Endothelial cell of umbilical vein (primary cell): ENCODE measurements at regions not wholly inside any gene's neighbourhood (a gene's known extent, or its start where the extent isn't known, plus 50 kb on each side); places are given as distances from the start of the nearest gene placed in this dataset.
"Not testable (repeated sequence)": the region's sequence is repeated elsewhere in the genome, so short reads cannot be mapped to it uniquely, and the experiment has no call there.

ENCODE experiments used
- BruUV-seq: library from RNA; stranded (reverse); fragments of 400-500 nt; replicated peaks from 2 replicates; lab custom pipeline; 2021; lab: Mats Ljungman, UMichigan
- CTCF ChIA-PET: fragments of 300-600, 350-600 bp; sonication (Branson Sonifier 250); formaldehyde crosslinking; loops from one replicate; lab custom pipeline; 2021; ENCODE audit warnings: antibody characterized with exemption, inconsistent platforms; lab: Charles Lee
- POLR2A ChIA-PET: fragments of 300-600, 350-600 bp; sonication (Branson Sonifier 250); formaldehyde crosslinking; loops from one replicate; lab custom pipeline; 2021; ENCODE audit warnings: antibody characterized with exemption, inconsistent platforms; lab: Charles Lee
- DNase-seq: peaks from one replicate; pipeline ENCODE4 v3.0.0-alpha.2; 2011; ENCODE audit warnings: low read depth, low spot score
- FAIRE-seq: peaks from 2 replicates; lab custom pipeline; 2011; peaks lifted over from hg19 to GRCh38; lab: Jason Lieb, UNC
- H2AFZ ChIP-seq: 2 replicates; pipeline ENCODE4 v1.6.0; 2012; ENCODE audit warnings: low read depth, low read length, control low read depth, inconsistent platforms
- H3K27ac ChIP-seq: 2 replicates; pipeline ENCODE4 v1.5.1; 2011; ENCODE audit warnings: low read depth, mild to moderate bottlenecking, control low read depth, low read length, moderate library complexity; ENCODE audit not compliant: insufficient read depth
- H3K27me3 ChIP-seq, 2 experiments: 2 replicates each; pipeline versions ENCODE4 v1.6.0 to v1.6.1; 2011; ENCODE audit warnings: low read length in 2 of 2, mixed read lengths in 1 of 2; ENCODE audit not compliant: control insufficient read depth in 2 of 2, insufficient read depth in 2 of 2
- H3K36me3 ChIP-seq, 2 experiments: 2 replicates in 1 of 2; 3 replicates in 1 of 2; pipeline ENCODE4 v1.5.1; 2011; ENCODE audit warnings: low read length in 2 of 2, mild to moderate bottlenecking in 1 of 2, moderate library complexity in 1 of 2; ENCODE audit not compliant: control insufficient read depth in 2 of 2, insufficient read depth in 2 of 2; ENCODE audit errors: extremely low read depth in 1 of 2
- H3K4me1 ChIP-seq: 3 replicates; pipeline ENCODE4 v1.5.1; 2011; ENCODE audit warnings: mild to moderate bottlenecking, low read length; ENCODE audit not compliant: control insufficient read depth, insufficient read depth; ENCODE audit errors: extremely low read depth
- H3K4me2 ChIP-seq: 2 replicates; pipeline ENCODE4 v1.6.1; 2011; ENCODE audit warnings: low read length, control low read depth, mixed read lengths; ENCODE audit not compliant: insufficient read depth
- H3K4me3 ChIP-seq, 3 experiments: fragments of 200-600 bp in 1 of 3; sonication (generic), shearing (Covaris generic) in 1 of 3; replicated peaks in 1 of 3; 2 replicates each; pipeline ENCODE4 v1.5.1; 2011 to 2016; ENCODE audit warnings: control low read depth in 3 of 3, low read length in 3 of 3, mild to moderate bottlenecking in 2 of 3, inconsistent platforms in 1 of 3, low read depth in 1 of 3, moderate library complexity in 1 of 3; ENCODE audit not compliant: insufficient read depth in 1 of 3
- H3K79me2 ChIP-seq: 2 replicates; pipeline ENCODE4 v1.6.0; 2012; ENCODE audit warnings: low read length, inconsistent platforms; ENCODE audit not compliant: control insufficient read depth, insufficient read depth
- H3K9ac ChIP-seq: replicated peaks from 2 replicates; pipeline ENCODE3; 2011; ENCODE audit warnings: low read length, control low read depth; ENCODE audit not compliant: insufficient read depth; ENCODE audit errors: extremely low read depth
- H3K9me1 ChIP-seq: replicated peaks from 3 replicates; pipeline ENCODE4 v1.6.0; 2011; ENCODE audit warnings: mild to moderate bottlenecking, low read length; ENCODE audit not compliant: control insufficient read depth, insufficient read depth; ENCODE audit errors: extremely low read depth
- H3K9me3 ChIP-seq: replicated peaks from 2 replicates; pipeline ENCODE4 v1.5.1; 2012; ENCODE audit warnings: low read length, inconsistent platforms; ENCODE audit not compliant: control insufficient read depth, insufficient read depth
- H4K20me1 ChIP-seq: replicated peaks from 2 replicates; pipeline ENCODE3; 2011; ENCODE audit warnings: mild to moderate bottlenecking, low read length; ENCODE audit not compliant: control insufficient read depth, insufficient read depth; ENCODE audit errors: extremely low read depth
- CTCF ChIP-seq, 2 donors: IDR thresholded peaks; 1 replicate in 1 of 2; 2 replicates in 1 of 2; pipeline ENCODE4 v1.5.1; 2011; ENCODE audit warnings: low read length in 2 of 2, mild to moderate bottlenecking in 2 of 2, moderate library complexity in 2 of 2, control low read depth in 1 of 2, inconsistent platforms in 1 of 2, low read depth in 1 of 2; ENCODE audit not compliant: insufficient read depth in 1 of 2; ENCODE audit errors: extremely low read depth in 1 of 2
- EZH2 ChIP-seq: IDR thresholded peaks from 2 replicates; pipeline ENCODE4 v1.6.1; 2012; ENCODE audit warnings: borderline replicate concordance, low read depth, mild to moderate bottlenecking, moderate library complexity, low read length, inconsistent platforms; ENCODE audit not compliant: severe bottlenecking
- GATA2 ChIP-seq: IDR thresholded peaks from 2 replicates; pipeline ENCODE4 v1.7.0; 2011; ENCODE audit warnings: low read depth, mild to moderate bottlenecking, moderate library complexity, mixed read lengths, low read length; ENCODE audit not compliant: insufficient read length, insufficient read depth
- JUN ChIP-seq: IDR thresholded peaks from 2 replicates; pipeline ENCODE4 v1.6.1; 2011; ENCODE audit warnings: borderline replicate concordance, low read depth; ENCODE audit not compliant: insufficient read length, insufficient read depth
- MAX ChIP-seq: IDR thresholded peaks from 2 replicates; pipeline ENCODE4 v1.6.1; 2011; ENCODE audit not compliant: insufficient read depth, insufficient read length
- MYC ChIP-seq: IDR thresholded peaks from one replicate; pipeline ENCODE4 v1.6.1; 2011; ENCODE audit warnings: mild to moderate bottlenecking, low read depth, low read length
- POLR2A ChIP-seq: IDR thresholded peaks from 2 replicates; pipeline ENCODE4 v1.6.1; 2012; ENCODE audit warnings: low read depth, mild to moderate bottlenecking, control low read depth, low read length
- POLR2AphosphoS5 ChIP-seq: IDR thresholded peaks from 2 replicates; pipeline ENCODE4 v1.6.1; 2012; ENCODE audit warnings: low read depth, mild to moderate bottlenecking, control low read depth, low read length, moderate library complexity; ENCODE audit not compliant: insufficient read depth
- dilution Hi-C: fragments of 300-500 bp; cut with MboI; formaldehyde crosslinking; loops from one replicate; pipeline ENCODE4 v1.15.0; 2019; ENCODE audit warnings: low sequenced_read_pairs; ENCODE audit not compliant: extremely low pct_ligation_motif_present
- intact Hi-C: fragments of 100-400 bp; cut with micrococcal nuclease; formaldehyde crosslinking; loops from one replicate; pipeline ENCODE4 v1.10.0; 2022

DNA sequence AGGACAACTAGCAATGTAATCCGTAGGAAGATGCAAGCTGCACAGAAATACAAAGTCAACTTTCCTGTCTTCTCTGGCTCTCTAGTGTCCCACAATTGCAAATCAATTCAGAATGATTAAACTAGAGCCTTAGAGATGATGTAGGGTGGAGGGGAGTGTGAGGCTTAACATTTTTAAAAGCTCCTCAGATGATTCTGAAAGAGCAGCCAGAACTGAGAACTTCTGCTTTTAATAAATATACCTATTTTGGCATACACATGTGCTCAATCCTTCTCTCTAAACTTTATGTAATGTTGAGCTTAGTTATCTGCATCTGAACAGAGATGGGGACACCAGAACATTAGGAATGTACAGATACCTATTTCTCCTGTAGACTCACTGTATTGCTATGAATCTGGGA is 139.9 kb upstream of the APC start:
- FAIRE-seq (no peak), DNase-seq (no peak)
- ChIA-PET POLR2A (no interaction called here), CTCF (interaction anchor here (1.0 kb wide), 1 partner anchor 55 kb away, joined by 3 read pairs; no protein-coding TSS in a partner anchor)
- H3K4me3 ChIP-seq = no peak overlapping the region
- no peaks in the 10 kb centered on the region for H4K20me1 ChIP-seq
- BruUV-seq = no TSS peak
- no peak for TF ChIP-seq JUN
- TF ChIP-seq EZH2 = no peak
- TF ChIP-seq CTCF (IDR thresholded peaks at IDR 0.05; ENCODE audit: extremely low read depth in 1 of 2, insufficient read depth in 1 of 2, low read depth in 1 of 2, low read length in 2 of 2) = no peak
- no peak for TF ChIP-seq POLR2AphosphoS5
- no peak for TF ChIP-seq MAX
- TF ChIP-seq MYC = no peak
- no peak for TF ChIP-seq GATA2
- no peak for TF ChIP-seq POLR2A
- H3K36me3 ChIP-seq = no peaks in the 10 kb centered on the region
- no peaks in the 10 kb centered on the region for H3K79me2 ChIP-seq
- H3K9me1 ChIP-seq = no peaks in the 10 kb centered on the region
- dilution Hi-C loops (no loop called here), intact Hi-C loops (no loop called here)
- no peaks in the 10 kb centered on the region for H3K9me3 ChIP-seq
- peaks cover 0 to 5% of the 10 kb centered on the region in 2 experiments for H3K27me3 ChIP-seq
- H3K4me1 ChIP-seq = no peaks in the 10 kb centered on the region
- no peak overlapping the region for H3K27ac ChIP-seq
- no peak overlapping the region for H3K4me2 ChIP-seq
- no peak overlapping the region for H3K9ac ChIP-seq
- no peak overlapping the region for H2AFZ ChIP-seq

GRCh38 chr5:112600510-112600909 is 137.2 kb upstream of the APC start:
- POLR2A ChIA-PET = not testable (repeated sequence)

More at GRCh38 chr5:112600510-112600909, 137.2 kb upstream of the APC start:
- intact Hi-C loops, H3K27me3 ChIP-seq, BruUV-seq, dilution Hi-C loops, CTCF ChIA-PET, H3K9me1 ChIP-seq, FAIRE-seq, H3K27ac ChIP-seq, DNase-seq, H4K20me1 ChIP-seq, H3K4me1 ChIP-seq, H3K9ac ChIP-seq, H3K4me3 ChIP-seq, H3K79me2 ChIP-seq, H3K36me3 ChIP-seq, H2AFZ ChIP-seq, H3K9me3 ChIP-seq, H3K4me2 ChIP-seq: not testable (repeated sequence)
